Transverse colon (tissue), 4 donors: ENCODE measurements at regions not wholly inside any gene's neighbourhood (a gene's known extent, or its start where the extent isn't known, plus 50 kb on each side); places are given as distances from the start of the nearest gene placed in this dataset.

Source experiments
- DNase-seq: peaks from one replicate; pipeline ENCODE4 v3.0.0-alpha.2; 2019
- H3K27ac ChIP-seq, 4 donors: fragments of 200-600 bp; sonication (generic); 2 replicates each; pipeline ENCODE4 v1.5.1; 2016 to 2018; ENCODE audit warnings: inconsistent platforms in 4 of 4
- H3K27me3 ChIP-seq: fragments of 200-600 bp; sonication (generic); 2 replicates; pipeline ENCODE4 v1.5.1; 2017; ENCODE audit warnings: inconsistent platforms
- H3K36me3 ChIP-seq, 4 donors: fragments of 200-600 bp; sonication (generic); 2 replicates each; pipeline ENCODE4 v1.5.1; 2017 to 2019; ENCODE audit warnings: inconsistent platforms in 4 of 4
- H3K4me1 ChIP-seq, 4 donors: fragments of 200-600 bp; sonication (generic); 2 replicates each; pipeline ENCODE4 v1.5.1; 2017 to 2020; ENCODE audit warnings: inconsistent platforms in 4 of 4
- H3K4me3 ChIP-seq, 4 donors: fragments of 200-600 bp; sonication (generic); 1 replicate in 1 of 4; 2 replicates in 3 of 4; pipeline versions ENCODE4 v1.5.1 to v1.6.1; 2017 to 2019; ENCODE audit warnings: inconsistent platforms in 4 of 4
- H3K9me3 ChIP-seq, 2 donors: fragments of 200-600 bp; sonication (generic); 2 replicates each; pipeline ENCODE4 v1.5.1; 2017 to 2019; ENCODE audit warnings: inconsistent platforms in 2 of 2
- CTCF ChIP-seq, 5 experiments: fragments of 200-600 bp in 3 of 5; fragments of 450-650 bp in 2 of 5; sonication (generic) in 3 of 5; IDR thresholded peaks; 1 replicate in 2 of 5; 2 replicates in 3 of 5; pipeline ENCODE4 v1.5.1; 2016 to 2017; ENCODE audit warnings: antibody characterized with exemption in 5 of 5, inconsistent platforms in 3 of 5, mild to moderate bottlenecking in 2 of 5, moderate library complexity in 1 of 5
- EP300 ChIP-seq: sonication (generic); formaldehyde crosslinking; IDR thresholded peaks from one replicate; pipeline ENCODE4 v1.6.1; 2017; ENCODE audit warnings: antibody characterized with exemption, low read depth
- POLR2A ChIP-seq: fragments of 450-650 bp; IDR thresholded peaks from one replicate; pipeline ENCODE4 v1.6.1; 2016; ENCODE audit warnings: antibody characterized with exemption, mild to moderate bottlenecking, moderate library complexity
- POLR2AphosphoS5 ChIP-seq, 3 donors: sonication (generic); formaldehyde crosslinking; IDR thresholded peaks; one replicate each; pipeline ENCODE4 v1.6.1; 2016; ENCODE audit warnings: antibody characterized with exemption in 3 of 3
- WGBS, 2 donors: methylation state at CpG; one replicate each; pipeline ENCODE4 v1.1.5; 2018; ENCODE audit warnings: low coverage in 1 of 2; 5-methylcytosine and 5-hydroxymethylcytosine counted together
- in situ Hi-C, 4 donors: fragments of 200-750 bp; cut with MboI; loops; one replicate each; pipeline versions ENCODE4 v1.15.0 to v1.15.1; 2017; ENCODE audit warnings: low sequenced_read_pairs in 3 of 4, low pct_ligation_motif_present in 1 of 4, low pct_unique_long_range_greater_than_20kb in 1 of 4
- intact Hi-C: fragments of 100-400 bp; cut with DNase I; formaldehyde crosslinking; loops from one replicate; pipeline ENCODE4 v1.15.1; 2023; ENCODE audit warnings: low total_unique reads

DNA sequence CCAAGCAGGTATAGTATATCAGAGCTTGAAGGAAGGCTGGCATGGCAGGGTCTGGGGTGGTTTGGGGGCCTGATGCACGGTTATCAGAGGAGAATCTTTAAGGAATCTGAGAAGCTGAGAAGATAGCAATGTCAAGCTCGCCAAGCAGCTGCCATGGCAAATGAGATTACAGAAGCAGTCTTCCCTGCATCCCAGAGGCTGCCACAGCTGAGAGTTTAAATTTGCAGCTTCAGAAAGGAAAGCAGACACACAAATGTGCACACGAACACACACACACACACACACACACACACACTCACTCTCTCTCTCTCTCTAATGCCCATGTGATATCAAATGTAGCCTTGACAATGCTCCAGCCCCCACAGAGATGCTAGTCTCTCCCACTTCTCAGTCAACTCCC lies 79.0 kb upstream of the TNC start:
- Histone ChIP-seq H3K36me3 (no peaks in the 10 kb centered on the region), H3K4me3 (no peak overlapping the region), H3K9me3 (no peaks in the 10 kb centered on the region), H3K27me3 (no peaks in the 10 kb centered on the region), H3K27ac (no peak overlapping the region), H3K4me1 (peaks cover 0 to 10% (median 5%) of the 10 kb centered on the region in 4 donors)
- TF ChIP-seq POLR2A (no peak), EP300 (no peak), POLR2AphosphoS5 (IDR thresholded peaks at IDR 0.05) (no peak), CTCF (IDR thresholded peaks at IDR 0.05) (no peak)
- in situ Hi-C loops (no loop called here), intact Hi-C loops (no loop called here)
- WGBS, 2 donors = 67 to 70% methylated on average over 1 to 3 of the region's 3 CpGs
- no peak for DNase-seq

GRCh38 chr9:115198001-115198400 lies 80.0 kb upstream of the TNC start:
- Histone ChIP-seq H3K4me1 (peaks cover 0 to 16% (median 0%) of the 10 kb centered on the region in 4 donors), H3K36me3 (no peaks in the 10 kb centered on the region), H3K27ac (peak overlapping the region in 3 of 4 donors; percentile 0 to 24 (median 7)), H3K9me3 (no peaks in the 10 kb centered on the region), H3K4me3 (no peak overlapping the region), H3K27me3 (no peaks in the 10 kb centered on the region)
- intact Hi-C loops = no loop called here
- peak; percentile 38 for DNase-seq
- TF ChIP-seq EP300 (no peak), CTCF (IDR thresholded peaks at IDR 0.05) (no peak), POLR2AphosphoS5 (IDR thresholded peaks at IDR 0.05) (peak; percentile 20 to 43 (median 38)), POLR2A (no peak)
- in situ Hi-C loops = no loop called here
- WGBS, 2 donors = 41% methylated on average over 4 of the region's 4 CpGs; no CpG with 5 or more reads in 1 of the 2 donors

DNA sequence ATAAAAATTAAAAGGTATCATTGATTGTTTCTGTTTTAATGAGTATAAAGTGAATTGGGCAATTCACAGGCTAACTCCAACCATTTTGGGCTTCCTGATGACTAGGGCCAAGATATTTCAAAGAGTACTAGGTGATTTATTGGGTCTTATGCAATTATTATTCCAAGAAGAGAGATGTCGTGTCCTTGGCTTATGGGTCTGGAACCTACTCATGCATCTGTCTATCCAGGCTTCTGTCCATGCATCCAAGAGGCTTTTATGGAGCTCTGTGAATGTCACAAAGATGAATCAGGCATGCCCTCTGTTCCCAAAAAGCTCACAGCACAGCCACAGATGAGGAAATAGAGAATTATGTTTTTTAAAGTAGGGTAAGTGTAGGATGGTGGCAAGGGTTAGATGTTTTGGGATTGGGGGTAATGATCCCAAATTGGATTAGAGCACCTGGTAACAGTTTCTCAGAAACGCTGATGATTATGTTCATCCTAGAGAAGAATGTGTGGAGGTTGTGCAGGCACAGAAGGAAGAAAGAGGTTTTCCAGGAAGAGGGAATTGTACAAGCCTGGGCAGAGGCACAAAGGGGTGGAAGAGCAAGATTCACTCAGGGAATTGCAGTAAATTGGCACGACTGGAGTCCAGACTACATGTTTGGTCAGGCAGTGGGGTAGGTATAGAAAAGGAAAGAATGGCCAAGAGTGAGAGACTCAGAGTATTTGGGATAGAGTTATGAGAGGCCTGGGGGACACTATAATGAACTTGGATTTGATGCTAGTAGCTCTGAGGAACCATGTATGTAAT lies 83.0 kb upstream of the TNC start:
- in situ Hi-C loops = no loop called here
- intact Hi-C loops = no loop called here
- WGBS, 2 donors = 46 to 54% methylated on average over 3 of the region's 3 CpGs
- no peaks in the 10 kb centered on the region for H3K36me3 ChIP-seq
- peak overlapping the region; percentile 46 to 72 (median 60) for H3K27ac ChIP-seq
- DNase-seq = no peak
- TF ChIP-seq CTCF (IDR thresholded peaks at IDR 0.05) = no peak
- peak; percentile 65 to 84 (median 79) for TF ChIP-seq POLR2AphosphoS5 (IDR thresholded peaks at IDR 0.05)
- H3K4me1 ChIP-seq = peaks cover 0 to 16% (median 0%) of the 10 kb centered on the region in 4 donors
- H3K27me3 ChIP-seq = no peaks in the 10 kb centered on the region
- H3K4me3 ChIP-seq = no peak overlapping the region
- no peaks in the 10 kb centered on the region for H3K9me3 ChIP-seq

GRCh38 chr9:115202181-115202580 lies 84.2 kb upstream of the TNC start:
- intact Hi-C loops = no loop called here
- 40 to 41% methylated on average over 1 of the region's 1 CpG for WGBS, 2 donors

More at GRCh38 chr9:115202181-115202580, 84.2 kb upstream of the TNC start:
- Histone ChIP-seq H3K9me3 (no peaks in the 10 kb centered on the region), H3K27ac (peak overlapping the region in 3 of 4 donors; percentile 19 to 72 (median 71)), H3K4me1 (peaks cover 0 to 16% (median 0%) of the 10 kb centered on the region in 4 donors), H3K36me3 (no peaks in the 10 kb centered on the region), H3K4me3 (no peak overlapping the region), H3K27me3 (no peaks in the 10 kb centered on the region)
- in situ Hi-C loops = no loop called here
- TF ChIP-seq POLR2A (no peak), POLR2AphosphoS5 (IDR thresholded peaks at IDR 0.05) (no peak), CTCF (IDR thresholded peaks at IDR 0.05) (no peak), EP300 (no peak)
- no peak for DNase-seq
